ENCODE measurements at regions not wholly inside any gene's neighbourhood (a gene's known extent, or its start where the extent isn't known, plus 50 kb on each side); places are given as distances from the start of the nearest gene placed in this dataset.

GRCh38 chr6:78390066-78390465 lies 477.3 kb upstream of the IRAK1BP1 start:
- Histone ChIP-seq H3K27me3 (no peaks in the 10 kb centered on the region), H3K4me3 (no peak overlapping the region), H3K36me3 (no peaks in the 10 kb centered on the region), H3K9me3 (peaks cover 0 to 22% (median 0%) of the 10 kb centered on the region in 12 donors), H3K27ac (no peak overlapping the region), H3K4me1 (no peaks in the 10 kb centered on the region)
- TF ChIP-seq, protein P1, sequence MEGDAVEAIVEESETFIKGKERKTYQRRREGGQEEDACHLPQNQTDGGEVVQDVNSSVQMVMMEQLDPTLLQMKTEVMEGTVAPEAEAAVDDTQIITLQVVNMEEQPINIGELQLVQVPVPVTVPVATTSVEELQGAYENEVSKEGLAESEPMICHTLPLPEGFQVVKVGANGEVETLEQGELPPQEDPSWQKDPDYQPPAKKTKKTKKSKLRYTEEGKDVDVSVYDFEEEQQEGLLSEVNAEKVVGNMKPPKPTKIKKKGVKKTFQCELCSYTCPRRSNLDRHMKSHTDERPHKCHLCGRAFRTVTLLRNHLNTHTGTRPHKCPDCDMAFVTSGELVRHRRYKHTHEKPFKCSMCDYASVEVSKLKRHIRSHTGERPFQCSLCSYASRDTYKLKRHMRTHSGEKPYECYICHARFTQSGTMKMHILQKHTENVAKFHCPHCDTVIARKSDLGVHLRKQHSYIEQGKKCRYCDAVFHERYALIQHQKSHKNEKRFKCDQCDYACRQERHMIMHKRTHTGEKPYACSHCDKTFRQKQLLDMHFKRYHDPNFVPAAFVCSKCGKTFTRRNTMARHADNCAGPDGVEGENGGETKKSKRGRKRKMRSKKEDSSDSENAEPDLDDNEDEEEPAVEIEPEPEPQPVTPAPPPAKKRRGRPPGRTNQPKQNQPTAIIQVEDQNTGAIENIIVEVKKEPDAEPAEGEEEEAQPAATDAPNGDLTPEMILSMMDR (IDR thresholded peaks at IDR 0.05): no peak
- no peak for TF ChIP-seq POLR2A (IDR thresholded peaks at IDR 0.05)
- no peak for ATAC-seq
- intact Hi-C loops (cut with DNase I): no loop called here
- 69 to 78% (median 71%) methylated on average over 1 of the region's 1 CpG for WGBS, 4 donors
- no peak for DNase-seq

GRCh38 chr6:78397499-78397898 lies 469.9 kb upstream of the IRAK1BP1 start:
- no peak for TF ChIP-seq POLR2A (IDR thresholded peaks at IDR 0.05)
- TF ChIP-seq, protein P1 (IDR thresholded peaks at IDR 0.05): no peak

GRCh38 chr6:78398292-78398691 lies 469.1 kb upstream of the IRAK1BP1 start:
- Histone ChIP-seq H3K36me3 (no peaks in the 10 kb centered on the region), H3K9me3 (peaks cover 0 to 7% (median 0%) of the 10 kb centered on the region in 12 donors), H3K27me3 (no peaks in the 10 kb centered on the region), H3K27ac (no peak overlapping the region), H3K4me1 (no peaks in the 10 kb centered on the region), H3K4me3 (no peak overlapping the region)
- TF ChIP-seq, protein P1 (IDR thresholded peaks at IDR 0.05): no peak
- TF ChIP-seq POLR2A (IDR thresholded peaks at IDR 0.05): no peak
- ATAC-seq (no peak), DNase-seq (no peak)
- intact Hi-C loops (cut with DNase I): no loop called here
- 37 to 58% (median 53%) methylated on average over 2 of the region's 2 CpGs for WGBS, 4 donors

More at GRCh38 chr6:78397499-78397898, 469.9 kb upstream of the IRAK1BP1 start:
- peaks cover 0 to 7% (median 0%) of the 10 kb centered on the region in 12 donors for H3K9me3 ChIP-seq
- H3K27ac ChIP-seq: no peak overlapping the region
- no peaks in the 10 kb centered on the region for H3K4me1 ChIP-seq
- no peak overlapping the region for H3K4me3 ChIP-seq
- no peak for ATAC-seq
- WGBS, 4 donors: 36 to 47% (median 38%) methylated on average over 3 of the region's 3 CpGs
- no peaks in the 10 kb centered on the region for H3K27me3 ChIP-seq
- no peak for DNase-seq
- intact Hi-C loops (cut with DNase I): no loop called here
- no peaks in the 10 kb centered on the region for H3K36me3 ChIP-seq

DNA sequence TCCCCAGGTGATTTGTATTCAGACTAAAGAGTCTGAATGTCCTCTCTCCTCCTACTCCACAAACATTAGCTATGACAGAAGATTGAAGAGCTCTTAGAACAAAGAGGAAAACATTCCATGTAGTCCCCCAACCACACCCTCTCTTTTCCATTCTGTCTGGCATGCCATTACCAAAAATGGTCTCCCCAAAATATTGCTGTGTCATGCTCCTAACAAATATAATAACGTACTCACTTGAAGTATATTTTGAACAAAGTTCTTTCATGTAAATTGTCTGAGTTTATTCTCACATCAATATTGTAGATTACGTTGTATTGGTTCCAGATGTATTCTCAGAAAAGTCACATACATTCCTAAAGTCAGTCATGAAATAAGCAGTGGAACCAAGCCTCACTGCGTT lies 467.3 kb upstream of the IRAK1BP1 start:
- no peak for ATAC-seq
- Histone ChIP-seq H3K4me3 (no peak overlapping the region), H3K27me3 (no peaks in the 10 kb centered on the region), H3K9me3 (peaks cover 0 to 3% (median 0%) of the 10 kb centered on the region in 12 donors), H3K27ac (no peak overlapping the region), H3K4me1 (no peaks in the 10 kb centered on the region), H3K36me3 (no peaks in the 10 kb centered on the region)
- 76 to 84% (median 81%) methylated on average over 3 of the region's 3 CpGs for WGBS, 4 donors
- TF ChIP-seq, protein P1 (IDR thresholded peaks at IDR 0.05): no peak
- TF ChIP-seq POLR2A (IDR thresholded peaks at IDR 0.05): no peak
- DNase-seq: no peak
- intact Hi-C loops (cut with DNase I): no loop called here
